Fibroblast of lung (primary cell): ENCODE measurements at regions not wholly inside any gene's neighbourhood (a gene's known extent, or its start where the extent isn't known, plus 50 kb on each side); places are given as distances from the start of the nearest gene placed in this dataset.
"Not testable (repeated sequence)": the region's sequence is repeated elsewhere in the genome, so short reads cannot be mapped to it uniquely, and the experiment has no call there.

Experiments used
- CTCF ChIP-seq, 2 donors: IDR thresholded peaks in 1 of 2; conservative IDR thresholded peaks in 1 of 2; 1 replicate in 1 of 2; 2 replicates in 1 of 2; pipeline ENCODE4 v1.5.1; 2011 to 2012; ENCODE audit warnings: low read length in 2 of 2, control low read depth in 1 of 2, inconsistent platforms in 1 of 2, low read depth in 1 of 2, mild to moderate bottlenecking in 1 of 2
- EZH2 ChIP-seq: IDR thresholded peaks from 2 replicates; pipeline ENCODE4 v1.5.1; 2012; ENCODE audit warnings: low read length, control low read depth, mild to moderate bottlenecking; ENCODE audit errors: missing control alignments

GRCh38 chr9:31326883-31327282, 1057.6 kb upstream of the ACO1 start:
- TF ChIP-seq CTCF (conservative IDR thresholded peaks at IDR 0.05 in 1 of 2, IDR thresholded peaks at IDR 0.05 in 1 of 2; ENCODE audit: low read depth in 1 of 2, low read length in 2 of 2); EZH2: not testable (repeated sequence)
